Stimulated activated CD8-positive, alpha-beta memory T cell treated with anti-CD3 and anti-CD28 coated beads, Interleukin-12 subunit alpha, Interleukin-12 subunit beta, amount 100 ng/mL, for 24 hours (primary cell): ENCODE measurements at regions not wholly inside any gene's neighbourhood (a gene's known extent, or its start where the extent isn't known, plus 50 kb on each side); places are given as distances from the start of the nearest gene placed in this dataset.

Experiments
- DNase-seq: peaks from one replicate; pipeline ENCODE4 v3.0.0-alpha.2; 2020; ENCODE audit errors: extremely low read depth

- no peak for DNase-seq
These were observed 639.3 kb downstream of the PTPRU start for GRCh38 chr1:29875557-29876028.

- no peak for DNase-seq
These were observed 634.3 kb downstream of the PTPRU start for GRCh38 chr1:29870621-29871020.

- no peak for DNase-seq
These were observed 633.5 kb downstream of the PTPRU start for GRCh38 chr1:29869802-29870201.

- DNase-seq = no peak
These were observed 632.6 kb downstream of the PTPRU start for GRCh38 chr1:29868944-29869343.

GRCh38 chr1:29868096-29868495, 631.8 kb downstream of the PTPRU start:
- no peak for DNase-seq

GRCh38 chr1:29865051-29865450, 628.7 kb downstream of the PTPRU start:
- DNase-seq = no peak

GRCh38 chr1:29864431-29865022, 628.2 kb downstream of the PTPRU start:
- no peak for DNase-seq

GRCh38 chr1:29861922-29862321, 625.6 kb downstream of the PTPRU start:
- DNase-seq = no peak

- no peak for DNase-seq
These were observed 625.1 kb downstream of the PTPRU start for GRCh38 chr1:29861446-29861845.

GRCh38 chr1:29860681-29861080, 624.4 kb downstream of the PTPRU start:
- no peak for DNase-seq

- no peak for DNase-seq
These were observed 623.7 kb downstream of the PTPRU start for GRCh38 chr1:29860056-29860455.

GRCh38 chr1:29859126-29859525, 622.8 kb downstream of the PTPRU start:
- no peak for DNase-seq

GRCh38 chr1:29858646-29859045, 622.3 kb downstream of the PTPRU start:
- DNase-seq = no peak

GRCh38 chr1:29856340-29857114, 620.2 kb downstream of the PTPRU start:
- no peak for DNase-seq

GRCh38 chr1:29855561-29856160, 619.3 kb downstream of the PTPRU start:
- no peak for DNase-seq

- no peak for DNase-seq
These were observed 618.5 kb downstream of the PTPRU start for GRCh38 chr1:29854700-29855276.

- DNase-seq = no peak
These were observed 617.5 kb downstream of the PTPRU start for GRCh38 chr1:29853716-29854330.

- DNase-seq = no peak
These were observed 615.9 kb downstream of the PTPRU start for GRCh38 chr1:29852248-29852647.

GRCh38 chr1:29851691-29852090, 615.4 kb downstream of the PTPRU start:
- no peak for DNase-seq

- DNase-seq = no peak
These were observed 613.9 kb downstream of the PTPRU start for GRCh38 chr1:29849991-29850757.

GRCh38 chr1:29849038-29849750, 612.9 kb downstream of the PTPRU start:
- peak; percentile 7 for DNase-seq
